ENCODE measurements at regions not wholly inside any gene's neighbourhood (a gene's known extent, or its start where the extent isn't known, plus 50 kb on each side); places are given as distances from the start of the nearest gene placed in this dataset.
"Not testable (repeated sequence)": the region's sequence is repeated elsewhere in the genome, so short reads cannot be mapped to it uniquely, and the experiment has no call there.

GRCh38 chrX:122270809-122271494, 913.1 kb upstream of the GRIA3 start:
- TF ChIP-seq CTCF (IDR thresholded peaks at IDR 0.05) = no peak
- Histone ChIP-seq H3K4me3 (no peak overlapping the region), H3K27ac (no peak overlapping the region)
- DNase-seq (ENCODE audit: low spot score) = no peak

- H3K27ac ChIP-seq = no peak overlapping the region
- H3K4me3 ChIP-seq = no peak overlapping the region
- no peak for TF ChIP-seq CTCF (IDR thresholded peaks at IDR 0.05)
- no peak for DNase-seq (ENCODE audit: low spot score)
Observed at GRCh38 chrX:122272011-122272410, 912.1 kb upstream of the GRIA3 start.

GRCh38 chrX:122279746-122280145, 904.3 kb upstream of the GRIA3 start:
- DNase-seq (ENCODE audit: low spot score) = no peak
- Histone ChIP-seq H3K4me3 (no peak overlapping the region), H3K27ac (no peak overlapping the region)
- TF ChIP-seq CTCF (IDR thresholded peaks at IDR 0.05) = no peak

- H3K4me3 ChIP-seq; H3K27ac ChIP-seq; DNase-seq (ENCODE audit: low spot score): not testable (repeated sequence)
Observed at GRCh38 chrX:122299822-122300221, 884.3 kb upstream of the GRIA3 start.

GRCh38 chrX:122301491-122301890, 882.6 kb upstream of the GRIA3 start:
- no peak for DNase-seq (ENCODE audit: low spot score)
- Histone ChIP-seq H3K4me3 (no peak overlapping the region), H3K27ac (no peak overlapping the region)
- TF ChIP-seq CTCF (IDR thresholded peaks at IDR 0.05) = no peak

GRCh38 chrX:122303761-122304160, 880.3 kb upstream of the GRIA3 start:
- H3K4me3 ChIP-seq = no peak overlapping the region
- TF ChIP-seq CTCF (IDR thresholded peaks at IDR 0.05) = no peak
- no peak for DNase-seq (ENCODE audit: low spot score)
- no peak overlapping the region for H3K27ac ChIP-seq

- Histone ChIP-seq H3K4me3 (no peak overlapping the region), H3K27ac (no peak overlapping the region)
- no peak for DNase-seq (ENCODE audit: low spot score)
- TF ChIP-seq CTCF (IDR thresholded peaks at IDR 0.05) = no peak
Observed at GRCh38 chrX:122344816-122345215, 839.3 kb upstream of the GRIA3 start.

Data from coronary artery (tissue), 2 donors.